Activated CD8-positive, alpha-beta memory T cell treated with anti-CD3 and anti-CD28 coated beads, Interleukin-2, amount 50 U/mL, for 4 hours (primary cell): ENCODE measurements at regions not wholly inside any gene's neighbourhood (a gene's known extent, or its start where the extent isn't known, plus 50 kb on each side); places are given as distances from the start of the nearest gene placed in this dataset.

Experiments used
- DNase-seq: peaks from one replicate; pipeline ENCODE4 v3.0.0-alpha.2; 2020

- no peak for DNase-seq
These were observed 738.1 kb upstream of the PRKX start for GRCh38 chrX:4451591-4451990.

GRCh38 chrX:4450177-4450576 is 736.7 kb upstream of the PRKX start:
- no peak for DNase-seq

- no peak for DNase-seq
These were observed 722.5 kb upstream of the PRKX start for GRCh38 chrX:4435905-4436304.

GRCh38 chrX:4397471-4397870 is 684.0 kb upstream of the PRKX start:
- no peak for DNase-seq

- no peak for DNase-seq
These were observed 668.8 kb upstream of the PRKX start for GRCh38 chrX:4382273-4382672.

GRCh38 chrX:4380710-4381109 is 667.3 kb upstream of the PRKX start:
- no peak for DNase-seq

- no peak for DNase-seq
These were observed 665.6 kb upstream of the PRKX start for GRCh38 chrX:4379071-4379470.

- DNase-seq = no peak
These were observed 660.3 kb upstream of the PRKX start for GRCh38 chrX:4373791-4374190.

GRCh38 chrX:4358577-4358976 is 645.1 kb upstream of the PRKX start:
- no peak for DNase-seq

- DNase-seq = no peak
These were observed 609.5 kb upstream of the PRKX start for GRCh38 chrX:4322916-4323315.

- DNase-seq = no peak
These were observed 607.0 kb upstream of the PRKX start for GRCh38 chrX:4320436-4320947.

- no peak for DNase-seq
These were observed 602.4 kb upstream of the PRKX start for GRCh38 chrX:4315891-4316290.

GRCh38 chrX:4314586-4314985 is 601.1 kb upstream of the PRKX start:
- no peak for DNase-seq

GRCh38 chrX:4277122-4277521 is 563.7 kb upstream of the PRKX start:
- no peak for DNase-seq

GRCh38 chrX:4268676-4269075 is 555.2 kb upstream of the PRKX start:
- no peak for DNase-seq

- no peak for DNase-seq
These were observed 551.6 kb upstream of the PRKX start for GRCh38 chrX:4265036-4265435.

GRCh38 chrX:4263030-4263803 is 549.8 kb upstream of the PRKX start:
- DNase-seq = no peak

- DNase-seq = no peak
These were observed 539.6 kb upstream of the PRKX start for GRCh38 chrX:4253092-4253491.

GRCh38 chrX:4249401-4249800 is 536.0 kb upstream of the PRKX start:
- no peak for DNase-seq

GRCh38 chrX:4243759-4244158 is 530.3 kb upstream of the PRKX start:
- DNase-seq = no peak

GRCh38 chrX:4240541-4241194 is 527.2 kb upstream of the PRKX start:
- no peak for DNase-seq

GRCh38 chrX:4239650-4240540 is 526.4 kb upstream of the PRKX start:
- DNase-seq = no peak

- DNase-seq = no peak
These were observed 525.5 kb upstream of the PRKX start for GRCh38 chrX:4238916-4239315.

- no peak for DNase-seq
These were observed 511.6 kb upstream of the PRKX start for GRCh38 chrX:4225086-4225485.
